Hepatocyte (in vitro differentiated cells): ENCODE measurements at regions not wholly inside any gene's neighbourhood (a gene's known extent, or its start where the extent isn't known, plus 50 kb on each side); places are given as distances from the start of the nearest gene placed in this dataset.

Experiments used
- DNase-seq: peaks from one replicate; pipeline ENCODE4 v3.0.0-alpha.2; 2016; ENCODE audit warnings: low spot score
- H2AFZ ChIP-seq: fragments of 200-600 bp; sonication (generic); 2 replicates; pipeline ENCODE4 v1.6.0; 2016; ENCODE audit warnings: antibody characterized with exemption, mild to moderate bottlenecking
- H3K27ac ChIP-seq: fragments of 200-600 bp; sonication (generic); 2 replicates; pipeline ENCODE4 v1.5.1; 2016; ENCODE audit warnings: mild to moderate bottlenecking
- H3K27me3 ChIP-seq: fragments of 200-600 bp; sonication (generic); 2 replicates; pipeline ENCODE4 v1.6.1; 2016
- H3K36me3 ChIP-seq: fragments of 200-600 bp; sonication (generic); replicated peaks from 2 replicates; pipeline ENCODE4 v1.5.1; 2016; ENCODE audit warnings: low read depth; ENCODE audit not compliant: insufficient read depth
- H3K4me1 ChIP-seq: fragments of 200-600 bp; sonication (generic); 2 replicates; pipeline ENCODE4 v1.5.1; 2016; ENCODE audit warnings: mild to moderate bottlenecking, moderate library complexity; ENCODE audit not compliant: insufficient read depth
- H3K4me2 ChIP-seq: fragments of 200-600 bp; sonication (generic); 2 replicates; pipeline ENCODE4 v1.6.0; 2016
- H3K4me3 ChIP-seq: fragments of 200-600 bp; sonication (generic); 2 replicates; pipeline ENCODE4 v1.5.1; 2016; ENCODE audit warnings: mild to moderate bottlenecking
- H3K79me2 ChIP-seq: fragments of 200-600 bp; sonication (generic); 2 replicates; pipeline ENCODE4 v1.6.0; 2017; ENCODE audit warnings: mild to moderate bottlenecking
- H3K9me2 ChIP-seq: fragments of 200-600 bp; sonication (generic); replicated peaks from 2 replicates; pipeline ENCODE4 v1.6.0; 2017; ENCODE audit warnings: mild to moderate bottlenecking; ENCODE audit not compliant: insufficient read depth
- H3K9me3 ChIP-seq: fragments of 200-600 bp; sonication (generic); 2 replicates; pipeline ENCODE4 v1.5.1; 2016; ENCODE audit warnings: low read depth, mild to moderate bottlenecking
- H4K20me1 ChIP-seq: fragments of 200-600 bp; sonication (generic); 2 replicates; pipeline ENCODE4 v1.6.0; 2016; ENCODE audit warnings: mild to moderate bottlenecking; ENCODE audit not compliant: insufficient read depth, poor library complexity, severe bottlenecking
- EZH2 ChIP-seq: fragments of 200-600 bp; sonication (generic); IDR thresholded peaks from 2 replicates; pipeline ENCODE4 v1.6.1; 2016; ENCODE audit warnings: antibody characterized with exemption, mild to moderate bottlenecking, borderline replicate concordance
- EZH2phosphoT487 ChIP-seq: fragments of 200-600 bp; sonication (generic); IDR thresholded peaks from one replicate; pipeline ENCODE4 v1.6.1; 2018; ENCODE audit warnings: antibody characterized with exemption, mild to moderate bottlenecking, low read depth, moderate library complexity; ENCODE audit not compliant: unreplicated experiment, severe bottlenecking
- WGBS: methylation state at CpG from one replicate; pipeline ENCODE4 v1.1.6; 2016; ENCODE audit warnings: low lambda C conversion rate; ENCODE audit errors: missing lambda C conversion rate; 5-methylcytosine and 5-hydroxymethylcytosine counted together
- TF ChIP-seq, protein P1 (sequence below): fragments of 200-600 bp; sonication (generic); IDR thresholded peaks from 2 replicates; pipeline ENCODE4 v1.5.1; 2016; ENCODE audit warnings: antibody characterized with exemption, mild to moderate bottlenecking; ENCODE audit not compliant: poor library complexity

DNA sequence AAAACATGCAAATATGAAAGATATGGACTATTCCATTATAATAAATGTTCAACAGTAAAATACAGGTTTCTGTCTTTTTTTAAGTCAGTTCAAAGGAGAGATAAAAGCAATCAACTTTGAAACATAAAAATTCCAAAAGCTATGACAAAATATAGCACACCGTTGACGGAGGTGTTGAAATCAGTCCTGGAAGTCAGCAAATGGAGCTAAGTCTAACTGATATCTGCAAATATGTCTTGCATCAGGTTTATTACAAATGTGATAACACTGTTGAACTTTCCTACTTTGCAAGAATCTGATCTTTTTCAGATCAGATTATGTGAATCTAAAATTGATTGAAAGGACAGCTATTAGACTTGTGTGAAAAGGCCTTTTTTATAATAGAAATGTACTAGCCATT lies 300.7 kb downstream of the SHOX2 start:
- no peak overlapping the region for H3K4me2 ChIP-seq
- no peaks in the 10 kb centered on the region for H3K4me1 ChIP-seq
- 47% methylated on average over 2 of the region's 2 CpGs for WGBS
- H3K36me3 ChIP-seq, result no peaks in the 10 kb centered on the region
- no peaks in the 10 kb centered on the region for H4K20me1 ChIP-seq
- no peak overlapping the region for H3K27ac ChIP-seq
- no peak overlapping the region for H2AFZ ChIP-seq
- DNase-seq, result no peak
- H3K9me2 ChIP-seq, result no peaks in the 10 kb centered on the region
- TF ChIP-seq, protein P1, sequence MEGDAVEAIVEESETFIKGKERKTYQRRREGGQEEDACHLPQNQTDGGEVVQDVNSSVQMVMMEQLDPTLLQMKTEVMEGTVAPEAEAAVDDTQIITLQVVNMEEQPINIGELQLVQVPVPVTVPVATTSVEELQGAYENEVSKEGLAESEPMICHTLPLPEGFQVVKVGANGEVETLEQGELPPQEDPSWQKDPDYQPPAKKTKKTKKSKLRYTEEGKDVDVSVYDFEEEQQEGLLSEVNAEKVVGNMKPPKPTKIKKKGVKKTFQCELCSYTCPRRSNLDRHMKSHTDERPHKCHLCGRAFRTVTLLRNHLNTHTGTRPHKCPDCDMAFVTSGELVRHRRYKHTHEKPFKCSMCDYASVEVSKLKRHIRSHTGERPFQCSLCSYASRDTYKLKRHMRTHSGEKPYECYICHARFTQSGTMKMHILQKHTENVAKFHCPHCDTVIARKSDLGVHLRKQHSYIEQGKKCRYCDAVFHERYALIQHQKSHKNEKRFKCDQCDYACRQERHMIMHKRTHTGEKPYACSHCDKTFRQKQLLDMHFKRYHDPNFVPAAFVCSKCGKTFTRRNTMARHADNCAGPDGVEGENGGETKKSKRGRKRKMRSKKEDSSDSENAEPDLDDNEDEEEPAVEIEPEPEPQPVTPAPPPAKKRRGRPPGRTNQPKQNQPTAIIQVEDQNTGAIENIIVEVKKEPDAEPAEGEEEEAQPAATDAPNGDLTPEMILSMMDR, result no peak
- no peak for TF ChIP-seq EZH2
- TF ChIP-seq EZH2phosphoT487, result no peak
- H3K9me3 ChIP-seq, result no peaks in the 10 kb centered on the region
- no peaks in the 10 kb centered on the region for H3K79me2 ChIP-seq
- no peak overlapping the region for H3K4me3 ChIP-seq
- no peaks in the 10 kb centered on the region for H3K27me3 ChIP-seq

DNA sequence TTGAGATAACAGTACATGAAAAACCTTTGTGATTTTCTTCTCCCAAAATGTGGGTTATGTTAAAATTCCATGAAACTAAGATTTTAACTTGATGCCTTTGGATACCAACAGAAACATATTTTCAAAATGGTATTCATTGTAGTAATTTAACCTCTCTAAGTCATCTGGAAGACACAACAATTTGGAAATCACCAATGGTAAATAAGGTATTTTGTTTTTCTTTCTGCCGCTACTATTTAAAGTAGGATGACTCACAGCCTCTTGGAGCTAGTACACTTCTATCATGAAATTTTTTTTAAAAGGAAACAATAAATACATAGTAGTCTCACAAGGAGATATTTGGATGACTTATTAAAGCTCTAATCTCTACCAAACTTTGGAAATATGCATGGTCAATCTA lies 291.6 kb upstream of the VEPH1 start:
- Histone ChIP-seq H3K4me1 (no peaks in the 10 kb centered on the region), H3K4me2 (no peak overlapping the region)

DNA sequence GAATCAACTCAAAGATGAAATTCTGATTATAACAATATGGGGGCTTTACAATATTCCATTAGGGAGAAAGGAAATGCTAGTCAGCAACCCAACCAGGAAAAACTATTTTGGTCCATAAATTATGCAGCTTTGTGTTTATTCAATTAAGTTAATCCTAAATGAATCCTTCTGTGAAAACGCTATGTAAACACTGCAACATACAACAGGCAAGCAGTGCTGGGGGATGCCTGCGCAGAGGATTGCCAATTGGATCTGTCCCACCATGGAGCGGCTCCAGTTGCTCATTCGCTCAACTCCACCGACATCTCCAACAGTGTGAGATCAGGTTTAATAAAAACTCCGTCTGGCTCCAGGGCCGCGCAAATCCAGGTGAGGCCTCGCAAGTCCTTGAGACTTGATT lies 290.5 kb upstream of the VEPH1 start:
- H2AFZ ChIP-seq, result no peak overlapping the region
- H3K27ac ChIP-seq, result no peak overlapping the region
- H3K27me3 ChIP-seq, result no peaks in the 10 kb centered on the region
- no peaks in the 10 kb centered on the region for H3K9me2 ChIP-seq
- no peaks in the 10 kb centered on the region for H3K36me3 ChIP-seq
- no peaks in the 10 kb centered on the region for H4K20me1 ChIP-seq
- H3K4me3 ChIP-seq, result no peak overlapping the region
- WGBS, result 76% methylated on average over 9 of the region's 9 CpGs
- no peak for DNase-seq
- peak overlapping the region; percentile 20 for H3K4me2 ChIP-seq
- H3K9me3 ChIP-seq, result no peaks in the 10 kb centered on the region
- no peaks in the 10 kb centered on the region for H3K4me1 ChIP-seq
- no peaks in the 10 kb centered on the region for H3K79me2 ChIP-seq
- TF ChIP-seq EZH2phosphoT487 (no peak), EZH2 (no peak)
- TF ChIP-seq, protein P1, result no peak

More for the DNA sequence above, 291.6 kb upstream of the VEPH1 start:
- no peaks in the 10 kb centered on the region for H3K27me3 ChIP-seq
- no peak overlapping the region for H3K27ac ChIP-seq
- H3K36me3 ChIP-seq, result no peaks in the 10 kb centered on the region
- H3K9me2 ChIP-seq, result no peaks in the 10 kb centered on the region
- no peak overlapping the region for H3K4me3 ChIP-seq
- WGBS, result 62% methylated on average over 1 of the region's 1 CpG
- no peaks in the 10 kb centered on the region for H3K9me3 ChIP-seq
- no peaks in the 10 kb centered on the region for H3K79me2 ChIP-seq
- DNase-seq, result no peak
- H2AFZ ChIP-seq, result no peak overlapping the region
- TF ChIP-seq, protein P1, result no peak
- TF ChIP-seq EZH2 (no peak), EZH2phosphoT487 (no peak)
- H4K20me1 ChIP-seq, result no peaks in the 10 kb centered on the region

DNA sequence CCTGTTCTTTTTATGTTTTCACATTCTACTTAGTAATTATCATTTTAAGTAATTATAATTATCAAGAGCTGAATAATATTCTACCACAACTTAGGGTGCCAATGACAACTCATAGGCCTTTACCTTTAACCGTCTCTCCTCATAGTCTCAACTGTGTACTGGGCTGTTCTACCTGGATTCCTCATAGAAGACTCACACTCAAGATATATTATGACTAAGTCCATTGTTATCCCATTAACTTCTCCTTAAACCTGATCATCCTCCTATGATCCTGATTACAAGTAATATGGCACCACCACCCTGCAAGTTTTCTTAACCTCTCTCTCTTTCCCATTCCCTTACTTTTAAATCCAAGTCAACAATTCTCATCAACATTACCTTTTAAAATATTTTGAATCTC lies 285.9 kb upstream of the VEPH1 start:
- no peaks in the 10 kb centered on the region for H3K79me2 ChIP-seq
- no peaks in the 10 kb centered on the region for H3K9me3 ChIP-seq
- H4K20me1 ChIP-seq, result no peaks in the 10 kb centered on the region
- H3K27me3 ChIP-seq, result no peaks in the 10 kb centered on the region
- H3K27ac ChIP-seq, result no peak overlapping the region
- H3K4me2 ChIP-seq, result no peak overlapping the region
- TF ChIP-seq EZH2 (no peak), EZH2phosphoT487 (no peak)
- TF ChIP-seq, protein P1, result no peak
- H3K36me3 ChIP-seq, result no peaks in the 10 kb centered on the region
- H3K4me1 ChIP-seq, result no peaks in the 10 kb centered on the region
- H3K4me3 ChIP-seq, result no peak overlapping the region
- WGBS, result 89% methylated on average over 1 of the region's 1 CpG
- no peak overlapping the region for H2AFZ ChIP-seq
- H3K9me2 ChIP-seq, result no peaks in the 10 kb centered on the region
- no peak for DNase-seq
